ENCODE measurements at regions not wholly inside any gene's neighbourhood (a gene's known extent, or its start where the extent isn't known, plus 50 kb on each side); places are given as distances from the start of the nearest gene placed in this dataset.
"Not testable (repeated sequence)": the region's sequence is repeated elsewhere in the genome, so short reads cannot be mapped to it uniquely, and the experiment has no call there.

DNA sequence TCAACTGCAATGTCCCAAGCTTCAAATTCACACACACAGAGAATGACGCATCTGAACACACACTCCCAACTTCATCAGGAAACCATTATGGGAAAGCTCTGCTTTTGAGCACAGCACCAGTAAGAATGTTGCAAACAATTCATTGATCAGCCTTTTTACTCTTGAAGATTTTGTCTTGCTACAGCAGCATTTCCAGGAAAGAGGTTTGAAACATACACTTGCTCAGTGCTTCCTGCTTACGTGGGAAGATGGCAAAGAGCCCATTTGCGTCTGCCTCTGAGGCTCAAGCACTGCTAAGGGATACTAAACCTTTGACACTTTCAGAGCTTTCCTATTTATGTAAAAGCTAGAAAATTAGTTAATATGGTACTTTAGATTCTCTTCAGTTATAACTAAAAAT, 77.2 kb upstream of the MON1B start (continued):
- TF ChIP-seq, protein P1, sequence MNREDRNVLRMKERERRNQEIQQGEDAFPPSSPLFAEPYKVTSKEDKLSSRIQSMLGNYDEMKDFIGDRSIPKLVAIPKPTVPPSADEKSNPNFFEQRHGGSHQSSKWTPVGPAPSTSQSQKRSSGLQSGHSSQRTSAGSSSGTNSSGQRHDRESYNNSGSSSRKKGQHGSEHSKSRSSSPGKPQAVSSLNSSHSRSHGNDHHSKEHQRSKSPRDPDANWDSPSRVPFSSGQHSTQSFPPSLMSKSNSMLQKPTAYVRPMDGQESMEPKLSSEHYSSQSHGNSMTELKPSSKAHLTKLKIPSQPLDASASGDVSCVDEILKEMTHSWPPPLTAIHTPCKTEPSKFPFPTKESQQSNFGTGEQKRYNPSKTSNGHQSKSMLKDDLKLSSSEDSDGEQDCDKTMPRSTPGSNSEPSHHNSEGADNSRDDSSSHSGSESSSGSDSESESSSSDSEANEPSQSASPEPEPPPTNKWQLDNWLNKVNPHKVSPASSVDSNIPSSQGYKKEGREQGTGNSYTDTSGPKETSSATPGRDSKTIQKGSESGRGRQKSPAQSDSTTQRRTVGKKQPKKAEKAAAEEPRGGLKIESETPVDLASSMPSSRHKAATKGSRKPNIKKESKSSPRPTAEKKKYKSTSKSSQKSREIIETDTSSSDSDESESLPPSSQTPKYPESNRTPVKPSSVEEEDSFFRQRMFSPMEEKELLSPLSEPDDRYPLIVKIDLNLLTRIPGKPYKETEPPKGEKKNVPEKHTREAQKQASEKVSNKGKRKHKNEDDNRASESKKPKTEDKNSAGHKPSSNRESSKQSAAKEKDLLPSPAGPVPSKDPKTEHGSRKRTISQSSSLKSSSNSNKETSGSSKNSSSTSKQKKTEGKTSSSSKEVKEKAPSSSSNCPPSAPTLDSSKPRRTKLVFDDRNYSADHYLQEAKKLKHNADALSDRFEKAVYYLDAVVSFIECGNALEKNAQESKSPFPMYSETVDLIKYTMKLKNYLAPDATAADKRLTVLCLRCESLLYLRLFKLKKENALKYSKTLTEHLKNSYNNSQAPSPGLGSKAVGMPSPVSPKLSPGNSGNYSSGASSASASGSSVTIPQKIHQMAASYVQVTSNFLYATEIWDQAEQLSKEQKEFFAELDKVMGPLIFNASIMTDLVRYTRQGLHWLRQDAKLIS (CRISPR knock-in tag; IDR thresholded peaks at IDR 0.05; ENCODE audit: borderline replicate concordance): no peak
- TF ChIP-seq ATF1 (CRISPR knock-in tag; IDR thresholded peaks at IDR 0.05): no peak
- TF ChIP-seq GRHL2 (CRISPR knock-in tag; IDR thresholded peaks at IDR 0.05; ENCODE audit: insufficient replicate concordance, severe bottlenecking): no peak

DNA sequence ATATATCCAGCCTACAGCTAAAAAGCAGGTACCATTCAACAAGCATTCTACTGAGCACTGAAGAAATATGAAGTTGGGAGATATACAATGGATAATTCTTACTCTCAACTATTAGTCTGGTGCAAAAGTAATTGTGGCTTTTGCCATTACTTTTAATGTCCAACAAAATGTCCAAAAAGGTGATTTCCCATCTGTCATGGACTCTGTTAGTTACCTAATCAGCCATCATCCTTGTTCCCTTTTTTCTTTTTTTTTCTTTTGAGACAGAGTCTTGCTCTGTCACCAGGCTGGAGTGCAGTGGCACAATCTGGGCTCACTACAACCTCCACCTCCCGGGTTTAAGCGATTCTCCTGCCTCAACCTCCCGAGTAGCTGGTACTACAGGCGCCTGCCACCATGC, 76.6 kb upstream of the MON1B start:
- ATAC-seq; H3K27me3 Mint-ChIP-seq (ENCODE audit: low read depth); H3K36me3 Mint-ChIP-seq; H3K27ac Mint-ChIP-seq; DNase-seq (ENCODE audit: low spot score); CTCF ChIA-PET; POLR2A ChIA-PET; H3K4me3 Mint-ChIP-seq; H3K4me1 Mint-ChIP-seq: not testable (repeated sequence)
- peaks cover 50% of the 10 kb centered on the region for H3K9me3 Mint-ChIP-seq

DNA sequence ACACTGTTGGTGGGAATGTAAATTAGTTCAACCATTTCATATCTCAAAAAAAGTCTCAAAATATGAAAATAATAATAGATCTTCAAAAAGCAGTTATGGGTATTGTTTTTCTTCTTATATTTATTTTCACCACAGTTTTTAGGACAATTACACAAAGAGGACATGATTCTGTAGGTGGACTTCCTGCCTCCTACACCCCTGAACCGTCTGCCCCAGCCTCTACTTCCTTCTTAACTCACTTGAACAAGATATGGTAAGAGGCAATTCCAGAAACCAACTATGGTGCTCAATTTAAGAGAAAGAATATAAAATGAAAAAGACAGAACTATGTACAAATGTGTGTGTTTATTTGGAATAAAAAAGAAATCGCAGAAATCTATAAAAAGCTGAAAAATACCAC, 74.1 kb upstream of the MON1B start:
- Mint-ChIP-seq H3K4me3 (no peak overlapping the region), H3K27ac (no peak overlapping the region), H3K4me1 (no peaks in the 10 kb centered on the region), H3K36me3 (peaks cover 4% of the 10 kb centered on the region; the same call in 1 of the 2 replicates), H3K27me3 (ENCODE audit: low read depth) (no peaks in the 10 kb centered on the region; the same call in 1 of the 2 replicates), H3K9me3 (peaks cover 47% of the 10 kb centered on the region)
- ChIA-PET CTCF (no interaction called here), POLR2A (no interaction called here)
- ATAC-seq (no peak), DNase-seq (ENCODE audit: low spot score) (no peak)
- TF ChIP-seq ZBTB21 (CRISPR knock-in tag; IDR thresholded peaks at IDR 0.05; ENCODE audit: borderline replicate concordance) (no peak), GTF2I (CRISPR knock-in tag; conservative IDR thresholded peaks at IDR 0.05) (no peak), TP53 (CRISPR knock-in tag; IDR thresholded peaks at IDR 0.05) (no peak), SMAD3 (CRISPR knock-in tag; IDR thresholded peaks at IDR 0.05; ENCODE audit: borderline replicate concordance) (no peak), NR2C2 (CRISPR knock-in tag; IDR thresholded peaks at IDR 0.05) (no peak), OVOL2 (CRISPR knock-in tag; IDR thresholded peaks at IDR 0.05; ENCODE audit: borderline replicate concordance) (no peak), GRHL2 (CRISPR knock-in tag; IDR thresholded peaks at IDR 0.05; ENCODE audit: insufficient replicate concordance, severe bottlenecking) (no peak), NFE2L1 (CRISPR knock-in tag; IDR thresholded peaks at IDR 0.05) (no peak), SOX15 (CRISPR knock-in tag; IDR thresholded peaks at IDR 0.05) (no peak), KAT7 (CRISPR knock-in tag; IDR thresholded peaks at IDR 0.05; ENCODE audit: borderline replicate concordance) (no peak), ELF4 (CRISPR knock-in tag; IDR thresholded peaks at IDR 0.05; ENCODE audit: low read depth) (no peak), ZNF219 (CRISPR knock-in tag; IDR thresholded peaks at IDR 0.05; ENCODE audit: borderline replicate concordance) (no peak), ZNF232 (CRISPR knock-in tag; IDR thresholded peaks at IDR 0.05) (no peak)
- TF ChIP-seq, protein P2, sequence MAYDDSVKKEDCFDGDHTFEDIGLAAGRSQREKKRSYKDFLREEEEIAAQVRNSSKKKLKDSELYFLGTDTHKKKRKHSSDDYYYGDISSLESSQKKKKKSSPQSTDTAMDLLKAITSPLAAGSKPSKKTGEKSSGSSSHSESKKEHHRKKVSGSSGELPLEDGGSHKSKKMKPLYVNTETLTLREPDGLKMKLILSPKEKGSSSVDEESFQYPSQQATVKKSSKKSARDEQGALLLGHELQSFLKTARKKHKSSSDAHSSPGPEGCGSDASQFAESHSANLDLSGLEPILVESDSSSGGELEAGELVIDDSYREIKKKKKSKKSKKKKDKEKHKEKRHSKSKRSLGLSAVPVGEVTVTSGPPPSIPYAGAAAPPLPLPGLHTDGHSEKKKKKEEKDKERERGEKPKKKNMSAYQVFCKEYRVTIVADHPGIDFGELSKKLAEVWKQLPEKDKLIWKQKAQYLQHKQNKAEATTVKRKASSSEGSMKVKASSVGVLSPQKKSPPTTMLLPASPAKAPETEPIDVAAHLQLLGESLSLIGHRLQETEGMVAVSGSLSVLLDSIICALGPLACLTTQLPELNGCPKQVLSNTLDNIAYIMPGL (CRISPR knock-in tag; IDR thresholded peaks at IDR 0.05): no peak
- TF ChIP-seq, protein P3, sequence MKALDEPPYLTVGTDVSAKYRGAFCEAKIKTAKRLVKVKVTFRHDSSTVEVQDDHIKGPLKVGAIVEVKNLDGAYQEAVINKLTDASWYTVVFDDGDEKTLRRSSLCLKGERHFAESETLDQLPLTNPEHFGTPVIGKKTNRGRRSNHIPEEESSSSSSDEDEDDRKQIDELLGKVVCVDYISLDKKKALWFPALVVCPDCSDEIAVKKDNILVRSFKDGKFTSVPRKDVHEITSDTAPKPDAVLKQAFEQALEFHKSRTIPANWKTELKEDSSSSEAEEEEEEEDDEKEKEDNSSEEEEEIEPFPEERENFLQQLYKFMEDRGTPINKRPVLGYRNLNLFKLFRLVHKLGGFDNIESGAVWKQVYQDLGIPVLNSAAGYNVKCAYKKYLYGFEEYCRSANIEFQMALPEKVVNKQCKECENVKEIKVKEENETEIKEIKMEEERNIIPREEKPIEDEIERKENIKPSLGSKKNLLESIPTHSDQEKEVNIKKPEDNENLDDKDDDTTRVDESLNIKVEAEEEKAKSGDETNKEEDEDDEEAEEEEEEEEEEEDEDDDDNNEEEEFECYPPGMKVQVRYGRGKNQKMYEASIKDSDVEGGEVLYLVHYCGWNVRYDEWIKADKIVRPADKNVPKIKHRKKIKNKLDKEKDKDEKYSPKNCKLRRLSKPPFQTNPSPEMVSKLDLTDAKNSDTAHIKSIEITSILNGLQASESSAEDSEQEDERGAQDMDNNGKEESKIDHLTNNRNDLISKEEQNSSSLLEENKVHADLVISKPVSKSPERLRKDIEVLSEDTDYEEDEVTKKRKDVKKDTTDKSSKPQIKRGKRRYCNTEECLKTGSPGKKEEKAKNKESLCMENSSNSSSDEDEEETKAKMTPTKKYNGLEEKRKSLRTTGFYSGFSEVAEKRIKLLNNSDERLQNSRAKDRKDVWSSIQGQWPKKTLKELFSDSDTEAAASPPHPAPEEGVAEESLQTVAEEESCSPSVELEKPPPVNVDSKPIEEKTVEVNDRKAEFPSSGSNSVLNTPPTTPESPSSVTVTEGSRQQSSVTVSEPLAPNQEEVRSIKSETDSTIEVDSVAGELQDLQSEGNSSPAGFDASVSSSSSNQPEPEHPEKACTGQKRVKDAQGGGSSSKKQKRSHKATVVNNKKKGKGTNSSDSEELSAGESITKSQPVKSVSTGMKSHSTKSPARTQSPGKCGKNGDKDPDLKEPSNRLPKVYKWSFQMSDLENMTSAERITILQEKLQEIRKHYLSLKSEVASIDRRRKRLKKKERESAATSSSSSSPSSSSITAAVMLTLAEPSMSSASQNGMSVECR (CRISPR knock-in tag; IDR thresholded peaks at IDR 0.05; ENCODE audit: borderline replicate concordance): no peak
- TF ChIP-seq, protein P4, sequence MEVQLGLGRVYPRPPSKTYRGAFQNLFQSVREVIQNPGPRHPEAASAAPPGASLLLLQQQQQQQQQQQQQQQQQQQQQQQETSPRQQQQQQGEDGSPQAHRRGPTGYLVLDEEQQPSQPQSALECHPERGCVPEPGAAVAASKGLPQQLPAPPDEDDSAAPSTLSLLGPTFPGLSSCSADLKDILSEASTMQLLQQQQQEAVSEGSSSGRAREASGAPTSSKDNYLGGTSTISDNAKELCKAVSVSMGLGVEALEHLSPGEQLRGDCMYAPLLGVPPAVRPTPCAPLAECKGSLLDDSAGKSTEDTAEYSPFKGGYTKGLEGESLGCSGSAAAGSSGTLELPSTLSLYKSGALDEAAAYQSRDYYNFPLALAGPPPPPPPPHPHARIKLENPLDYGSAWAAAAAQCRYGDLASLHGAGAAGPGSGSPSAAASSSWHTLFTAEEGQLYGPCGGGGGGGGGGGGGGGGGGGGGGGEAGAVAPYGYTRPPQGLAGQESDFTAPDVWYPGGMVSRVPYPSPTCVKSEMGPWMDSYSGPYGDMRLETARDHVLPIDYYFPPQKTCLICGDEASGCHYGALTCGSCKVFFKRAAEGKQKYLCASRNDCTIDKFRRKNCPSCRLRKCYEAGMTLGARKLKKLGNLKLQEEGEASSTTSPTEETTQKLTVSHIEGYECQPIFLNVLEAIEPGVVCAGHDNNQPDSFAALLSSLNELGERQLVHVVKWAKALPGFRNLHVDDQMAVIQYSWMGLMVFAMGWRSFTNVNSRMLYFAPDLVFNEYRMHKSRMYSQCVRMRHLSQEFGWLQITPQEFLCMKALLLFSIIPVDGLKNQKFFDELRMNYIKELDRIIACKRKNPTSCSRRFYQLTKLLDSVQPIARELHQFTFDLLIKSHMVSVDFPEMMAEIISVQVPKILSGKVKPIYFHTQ (CRISPR knock-in tag; IDR thresholded peaks at IDR 0.05): no peak

Measured in WTC11 (cell line).